Spinal cord (tissue), 1 donor: ENCODE measurements at regions not wholly inside any gene's neighbourhood (a gene's known extent, or its start where the extent isn't known, plus 50 kb on each side); places are given as distances from the start of the nearest gene placed in this dataset. TPM values are rescaled to one million over a fixed set of nuclear protein-coding genes. Genes with fewer than 3 reads are reported as not detected.

Source experiments
- small RNA-seq: library from RNA; depleted of rRNA; stranded (forward); fragments of <200 nt; gene quantifications from one replicate; pipeline ENCODE3, GENCODE V24; 2014; ENCODE audit warnings: low replicate concordance

Small RNAs in the stretch of these regions (small RNA-seq; reads per million reads assigned to genes)
- gene AL590032.1, result not detected
- not detected for gene MIR4675
